Activated naive CD4-positive, alpha-beta T cell treated with anti-CD3 and anti-CD28 coated beads, Interleukin-2, amount 10 ng/mL, durations not matched to agents 7 days and 5 days (primary cell): ENCODE measurements at regions not wholly inside any gene's neighbourhood (a gene's known extent, or its start where the extent isn't known, plus 50 kb on each side); places are given as distances from the start of the nearest gene placed in this dataset.
"Not testable (repeated sequence)": the region's sequence is repeated elsewhere in the genome, so short reads cannot be mapped to it uniquely, and the experiment has no call there.

Experiments used
- CTCF ChIA-PET: fragments of 350-600 bp; sonication (Branson Sonifier 250); formaldehyde crosslinking; loops from one replicate; lab custom pipeline; 2021; ENCODE audit warnings: antibody characterized with exemption; lab: Charles Lee
- DNase-seq: peaks from one replicate; pipeline ENCODE4 v3.0.0-alpha.2; 2020
- H3K27ac Mint-ChIP-seq: one replicate; pipeline ENCODE4 v1.8.0; 2021; ENCODE audit warnings: mild to moderate bottlenecking, moderate library complexity, mixed read lengths
- H3K27me3 Mint-ChIP-seq: one replicate; pipeline ENCODE4 v1.8.0; 2021; ENCODE audit warnings: mild to moderate bottlenecking, mixed read lengths
- H3K36me3 Mint-ChIP-seq: one replicate; pipeline ENCODE4 v1.8.0; 2021; ENCODE audit warnings: mixed read lengths
- H3K4me1 Mint-ChIP-seq: one replicate; pipeline ENCODE4 v1.8.0; 2021; ENCODE audit warnings: mixed read lengths
- H3K4me3 Mint-ChIP-seq: one replicate; pipeline ENCODE4 v1.8.0; 2021; ENCODE audit warnings: mild to moderate bottlenecking, moderate library complexity, mixed read lengths
- H3K9me3 Mint-ChIP-seq: one replicate; pipeline ENCODE4 v1.8.0; 2021; ENCODE audit warnings: mixed read lengths

GRCh38 chr2:185583058-185583816, 155.4 kb upstream of the FSIP2 start:
- H3K27me3 Mint-ChIP-seq, result no peaks in the 10 kb centered on the region
- no peaks in the 10 kb centered on the region for H3K4me1 Mint-ChIP-seq
- CTCF ChIA-PET, result no interaction called here
- DNase-seq, result no peak
- no peak overlapping the region for H3K4me3 Mint-ChIP-seq
- peaks cover 11% of the 10 kb centered on the region for H3K9me3 Mint-ChIP-seq
- H3K36me3 Mint-ChIP-seq, result no peaks in the 10 kb centered on the region
- H3K27ac Mint-ChIP-seq, result no peak overlapping the region

- H3K36me3 Mint-ChIP-seq, H3K27ac Mint-ChIP-seq, CTCF ChIA-PET, H3K27me3 Mint-ChIP-seq, H3K4me1 Mint-ChIP-seq, H3K4me3 Mint-ChIP-seq, DNase-seq: not testable (repeated sequence)
- H3K9me3 Mint-ChIP-seq, result peaks cover 14% of the 10 kb centered on the region
Observed at GRCh38 chr2:185585165-185585564, 153.4 kb upstream of the FSIP2 start.

GRCh38 chr2:185591276-185591675, 147.3 kb upstream of the FSIP2 start:
- H3K4me3 Mint-ChIP-seq, H3K4me1 Mint-ChIP-seq, H3K27ac Mint-ChIP-seq, H3K27me3 Mint-ChIP-seq, DNase-seq, CTCF ChIA-PET, H3K36me3 Mint-ChIP-seq: not testable (repeated sequence)
- H3K9me3 Mint-ChIP-seq, result peaks cover 15% of the 10 kb centered on the region

- CTCF ChIA-PET, result no interaction called here
- Mint-ChIP-seq H3K9me3 (no peaks in the 10 kb centered on the region), H3K4me1 (no peaks in the 10 kb centered on the region), H3K27me3 (no peaks in the 10 kb centered on the region), H3K36me3 (no peaks in the 10 kb centered on the region), H3K27ac (no peak overlapping the region), H3K4me3 (no peak overlapping the region)
- DNase-seq, result no peak
Observed at GRCh38 chr2:185607945-185608344, 130.7 kb upstream of the FSIP2 start.

GRCh38 chr2:185608799-185609198, 129.8 kb upstream of the FSIP2 start:
- no peaks in the 10 kb centered on the region for H3K36me3 Mint-ChIP-seq
- H3K9me3 Mint-ChIP-seq, result peaks cover 3% of the 10 kb centered on the region
- no peak overlapping the region for H3K4me3 Mint-ChIP-seq
- H3K27ac Mint-ChIP-seq, result no peak overlapping the region
- H3K27me3 Mint-ChIP-seq, result no peaks in the 10 kb centered on the region
- no peaks in the 10 kb centered on the region for H3K4me1 Mint-ChIP-seq
- DNase-seq, result no peak
- CTCF ChIA-PET, result no interaction called here

- CTCF ChIA-PET, result no interaction called here
Observed at GRCh38 chr2:185610301-185610700, 128.3 kb upstream of the FSIP2 start.

GRCh38 chr2:185618625-185619024, 120.0 kb upstream of the FSIP2 start:
- Mint-ChIP-seq H3K36me3 (no peaks in the 10 kb centered on the region), H3K4me3 (no peak overlapping the region), H3K27me3 (no peaks in the 10 kb centered on the region), H3K9me3 (peaks cover 3% of the 10 kb centered on the region), H3K4me1 (no peaks in the 10 kb centered on the region), H3K27ac (no peak overlapping the region)
- CTCF ChIA-PET, result no interaction called here
- no peak for DNase-seq

More at GRCh38 chr2:185610301-185610700, 128.3 kb upstream of the FSIP2 start:
- no peaks in the 10 kb centered on the region for H3K36me3 Mint-ChIP-seq
- no peak overlapping the region for H3K4me3 Mint-ChIP-seq
- H3K4me1 Mint-ChIP-seq, result no peaks in the 10 kb centered on the region
- H3K27me3 Mint-ChIP-seq, result no peaks in the 10 kb centered on the region
- peaks cover 3% of the 10 kb centered on the region for H3K9me3 Mint-ChIP-seq
- H3K27ac Mint-ChIP-seq, result no peak overlapping the region
- DNase-seq, result no peak

GRCh38 chr2:185625604-185626003, 113.0 kb upstream of the FSIP2 start:
- Mint-ChIP-seq H3K9me3 (no peaks in the 10 kb centered on the region), H3K4me1 (no peaks in the 10 kb centered on the region), H3K27ac (no peak overlapping the region), H3K27me3 (no peaks in the 10 kb centered on the region), H3K4me3 (no peak overlapping the region), H3K36me3 (no peaks in the 10 kb centered on the region)
- CTCF ChIA-PET, result no interaction called here
- no peak for DNase-seq

- no peaks in the 10 kb centered on the region for H3K9me3 Mint-ChIP-seq
- H3K36me3 Mint-ChIP-seq, result no peaks in the 10 kb centered on the region
- no peak overlapping the region for H3K4me3 Mint-ChIP-seq
- no peak for DNase-seq
- H3K27me3 Mint-ChIP-seq, result no peaks in the 10 kb centered on the region
- CTCF ChIA-PET, result no interaction called here
- no peak overlapping the region for H3K27ac Mint-ChIP-seq
- no peaks in the 10 kb centered on the region for H3K4me1 Mint-ChIP-seq
Observed at GRCh38 chr2:185628985-185629384, 109.6 kb upstream of the FSIP2 start.

GRCh38 chr2:185633621-185634020, 105.0 kb upstream of the FSIP2 start:
- Mint-ChIP-seq H3K36me3 (no peaks in the 10 kb centered on the region), H3K4me1 (no peaks in the 10 kb centered on the region), H3K27ac (no peak overlapping the region), H3K9me3 (no peaks in the 10 kb centered on the region), H3K27me3 (no peaks in the 10 kb centered on the region), H3K4me3 (no peak overlapping the region)
- CTCF ChIA-PET, result no interaction called here
- DNase-seq, result no peak

GRCh38 chr2:185638771-185639170, 99.8 kb upstream of the FSIP2 start:
- no peak overlapping the region for H3K4me3 Mint-ChIP-seq
- H3K4me1 Mint-ChIP-seq, result no peaks in the 10 kb centered on the region
- H3K27ac Mint-ChIP-seq, result no peak overlapping the region
- H3K36me3 Mint-ChIP-seq, result no peaks in the 10 kb centered on the region
- no peaks in the 10 kb centered on the region for H3K9me3 Mint-ChIP-seq
- H3K27me3 Mint-ChIP-seq, result no peaks in the 10 kb centered on the region
- CTCF ChIA-PET, result no interaction called here
- DNase-seq, result no peak

- no peaks in the 10 kb centered on the region for H3K9me3 Mint-ChIP-seq
- no peak for DNase-seq
- CTCF ChIA-PET, result no interaction called here
- no peaks in the 10 kb centered on the region for H3K27me3 Mint-ChIP-seq
- H3K4me3 Mint-ChIP-seq, result no peak overlapping the region
- H3K4me1 Mint-ChIP-seq, result no peaks in the 10 kb centered on the region
- H3K36me3 Mint-ChIP-seq, result no peaks in the 10 kb centered on the region
- no peak overlapping the region for H3K27ac Mint-ChIP-seq
Observed at GRCh38 chr2:185640588-185640987, 98.0 kb upstream of the FSIP2 start.

GRCh38 chr2:185643434-185643833, 95.2 kb upstream of the FSIP2 start:
- no peaks in the 10 kb centered on the region for H3K9me3 Mint-ChIP-seq
- no peaks in the 10 kb centered on the region for H3K27me3 Mint-ChIP-seq
- no peak overlapping the region for H3K4me3 Mint-ChIP-seq
- no peaks in the 10 kb centered on the region for H3K4me1 Mint-ChIP-seq
- CTCF ChIA-PET, result no interaction called here
- H3K36me3 Mint-ChIP-seq, result no peaks in the 10 kb centered on the region
- no peak for DNase-seq
- H3K27ac Mint-ChIP-seq, result no peak overlapping the region

- Mint-ChIP-seq H3K4me1 (no peaks in the 10 kb centered on the region), H3K27ac (no peak overlapping the region), H3K36me3 (no peaks in the 10 kb centered on the region), H3K4me3 (no peak overlapping the region), H3K27me3 (no peaks in the 10 kb centered on the region), H3K9me3 (no peaks in the 10 kb centered on the region)
- no peak for DNase-seq
- CTCF ChIA-PET, result no interaction called here
Observed at GRCh38 chr2:185644828-185645227, 93.8 kb upstream of the FSIP2 start.

GRCh38 chr2:185645529-185645928, 93.1 kb upstream of the FSIP2 start:
- no peaks in the 10 kb centered on the region for H3K27me3 Mint-ChIP-seq
- H3K27ac Mint-ChIP-seq, result no peak overlapping the region
- CTCF ChIA-PET, result no interaction called here
- no peaks in the 10 kb centered on the region for H3K4me1 Mint-ChIP-seq
- no peaks in the 10 kb centered on the region for H3K36me3 Mint-ChIP-seq
- DNase-seq, result no peak
- no peaks in the 10 kb centered on the region for H3K9me3 Mint-ChIP-seq
- no peak overlapping the region for H3K4me3 Mint-ChIP-seq
